BJ (cell line): ENCODE measurements at regions not wholly inside any gene's neighbourhood (a gene's known extent, or its start where the extent isn't known, plus 50 kb on each side); places are given as distances from the start of the nearest gene placed in this dataset.

ENCODE experiments used
- CTCF ChIA-PET: fragments of 350-600 bp; formaldehyde crosslinking; extraction: SDS; loops from one replicate; lab custom pipeline; 2021; ENCODE audit warnings: antibody characterized with exemption, inconsistent platforms; lab: Yijun Ruan, JAX
- POLR2A ChIA-PET: fragments of 300-600 bp; sonication (Branson Sonifier 250); formaldehyde crosslinking; extraction: SDS; loops from one replicate; lab custom pipeline; 2021; ENCODE audit warnings: antibody characterized with exemption; lab: Charles Lee
- DNase-seq: peaks from one replicate; pipeline ENCODE4 v3.0.0-alpha.2; 2011; ENCODE audit warnings: low read depth
- H3K27me3 ChIP-seq: 2 replicates; pipeline ENCODE4 v1.6.0; 2011; ENCODE audit warnings: low read length; ENCODE audit not compliant: control insufficient read depth, insufficient read depth
- H3K36me3 ChIP-seq: 2 replicates; pipeline ENCODE4 v1.5.1; 2011; ENCODE audit warnings: low read length; ENCODE audit not compliant: control insufficient read depth, insufficient read depth
- H3K4me3 ChIP-seq: 2 replicates; pipeline ENCODE4 v1.5.1; 2011; ENCODE audit warnings: low read depth, mild to moderate bottlenecking, control low read depth, low read length
- CTCF ChIP-seq: IDR thresholded peaks from 2 replicates; pipeline ENCODE4 v1.5.1; 2011; ENCODE audit warnings: low read depth, mild to moderate bottlenecking, control low read depth, inconsistent platforms, low read length, moderate library complexity; ENCODE audit not compliant: insufficient read depth

- Histone ChIP-seq H3K36me3 (no peaks in the 10 kb centered on the region), H3K4me3 (no peak overlapping the region), H3K27me3 (peaks cover 1% of the 10 kb centered on the region; the same call in 1 of the 2 replicates)
- no peak for DNase-seq
- POLR2A ChIA-PET = no interaction called here
- no peak for TF ChIP-seq CTCF
- CTCF ChIA-PET = interaction anchor here (0.7 to 1.4 kb wide), 2 partner anchors 31 to 143 kb away, joined by 3 read pairs; no protein-coding TSS in a partner anchor
Measured at GRCh38 chr7:106980358-106980685, 64.2 kb upstream of the PRKAR2B start.

GRCh38 chr7:106982415-106982814, 62.1 kb upstream of the PRKAR2B start:
- H3K36me3 ChIP-seq = no peaks in the 10 kb centered on the region
- H3K4me3 ChIP-seq = no peak overlapping the region
- TF ChIP-seq CTCF = no peak
- ChIA-PET POLR2A (no interaction called here), CTCF (interaction anchor here (0.6 to 1.5 kb wide), 2 partner anchors 11 to 16 kb away, joined by 3 to 4 read pairs; no protein-coding TSS in a partner anchor)
- peaks cover 1% of the 10 kb centered on the region; the same call in 1 of the 2 replicates for H3K27me3 ChIP-seq
- DNase-seq = no peak

- no peak for DNase-seq
- Histone ChIP-seq H3K27me3 (peaks cover 1% of the 10 kb centered on the region; the same call in 1 of the 2 replicates), H3K36me3 (no peaks in the 10 kb centered on the region), H3K4me3 (no peak overlapping the region)
- ChIA-PET POLR2A (no interaction called here), CTCF (no interaction called here)
- no peak for TF ChIP-seq CTCF
Measured at GRCh38 chr7:106984034-106984433, 60.5 kb upstream of the PRKAR2B start.

- no peaks in the 10 kb centered on the region for H3K36me3 ChIP-seq
- no peak for DNase-seq
- ChIA-PET CTCF (no interaction called here), POLR2A (no interaction called here)
- H3K4me3 ChIP-seq = no peak overlapping the region
- H3K27me3 ChIP-seq = peaks cover 1% of the 10 kb centered on the region; the same call in 1 of the 2 replicates
- no peak for TF ChIP-seq CTCF
Measured at GRCh38 chr7:106986450-106986977, 58.0 kb upstream of the PRKAR2B start.

GRCh38 chr7:106987777-106988176, 56.7 kb upstream of the PRKAR2B start:
- Histone ChIP-seq H3K4me3 (no peak overlapping the region), H3K36me3 (no peaks in the 10 kb centered on the region), H3K27me3 (peaks cover 1% of the 10 kb centered on the region; the same call in 1 of the 2 replicates)
- no peak for DNase-seq
- no peak for TF ChIP-seq CTCF
- POLR2A ChIA-PET = no interaction called here
- CTCF ChIA-PET = interaction anchor here (1.0 kb wide), 1 partner anchor 38 kb away, joined by 3 read pairs; no protein-coding TSS in a partner anchor
